ENCODE measurements at regions not wholly inside any gene's neighbourhood (a gene's known extent, or its start where the extent isn't known, plus 50 kb on each side); places are given as distances from the start of the nearest gene placed in this dataset.
"Not testable (repeated sequence)": the region's sequence is repeated elsewhere in the genome, so short reads cannot be mapped to it uniquely, and the experiment has no call there.

GRCh38 chr15:98525661-98526001 lies 122.7 kb upstream of the IGF1R start:
- DNase-seq (ENCODE audit: low spot score) = peak; percentile 48

- DNase-seq (ENCODE audit: low spot score) = no peak
These were observed 122.2 kb upstream of the IGF1R start for GRCh38 chr15:98526094-98526493.

DNA sequence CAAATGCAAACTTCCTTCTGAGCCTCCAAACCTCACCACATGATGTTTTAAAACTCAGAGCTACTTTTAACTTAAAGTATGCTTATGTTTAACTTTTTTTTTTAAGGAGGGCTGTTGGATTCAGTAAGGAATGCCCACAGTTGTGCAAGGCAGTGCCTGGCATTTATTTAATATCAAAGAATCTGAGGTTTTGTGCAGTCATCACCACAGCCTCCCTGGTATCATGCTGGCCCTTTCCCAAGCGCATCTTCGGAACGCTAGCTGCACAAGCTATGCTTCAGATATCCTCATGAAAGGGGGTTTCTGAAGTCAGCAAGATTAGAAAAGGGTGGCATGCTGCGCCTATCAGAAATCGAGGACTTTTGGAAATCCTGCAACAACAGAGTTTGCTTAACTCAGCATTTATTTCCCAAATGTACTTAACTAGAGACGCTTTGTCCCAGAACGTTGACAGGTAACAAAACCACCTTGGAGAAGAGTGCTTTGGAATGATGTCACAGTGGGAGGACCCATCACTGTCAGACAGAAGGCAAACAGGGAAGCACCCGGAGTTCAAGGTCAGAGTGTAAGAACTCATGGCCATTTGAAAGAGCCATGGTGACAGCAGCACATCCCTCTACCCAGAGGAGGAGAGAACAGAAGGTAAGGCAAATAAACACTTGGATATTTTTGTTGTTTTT lies 120.2 kb upstream of the IGF1R start:
- DNase-seq (ENCODE audit: low spot score) = no peak

DNA sequence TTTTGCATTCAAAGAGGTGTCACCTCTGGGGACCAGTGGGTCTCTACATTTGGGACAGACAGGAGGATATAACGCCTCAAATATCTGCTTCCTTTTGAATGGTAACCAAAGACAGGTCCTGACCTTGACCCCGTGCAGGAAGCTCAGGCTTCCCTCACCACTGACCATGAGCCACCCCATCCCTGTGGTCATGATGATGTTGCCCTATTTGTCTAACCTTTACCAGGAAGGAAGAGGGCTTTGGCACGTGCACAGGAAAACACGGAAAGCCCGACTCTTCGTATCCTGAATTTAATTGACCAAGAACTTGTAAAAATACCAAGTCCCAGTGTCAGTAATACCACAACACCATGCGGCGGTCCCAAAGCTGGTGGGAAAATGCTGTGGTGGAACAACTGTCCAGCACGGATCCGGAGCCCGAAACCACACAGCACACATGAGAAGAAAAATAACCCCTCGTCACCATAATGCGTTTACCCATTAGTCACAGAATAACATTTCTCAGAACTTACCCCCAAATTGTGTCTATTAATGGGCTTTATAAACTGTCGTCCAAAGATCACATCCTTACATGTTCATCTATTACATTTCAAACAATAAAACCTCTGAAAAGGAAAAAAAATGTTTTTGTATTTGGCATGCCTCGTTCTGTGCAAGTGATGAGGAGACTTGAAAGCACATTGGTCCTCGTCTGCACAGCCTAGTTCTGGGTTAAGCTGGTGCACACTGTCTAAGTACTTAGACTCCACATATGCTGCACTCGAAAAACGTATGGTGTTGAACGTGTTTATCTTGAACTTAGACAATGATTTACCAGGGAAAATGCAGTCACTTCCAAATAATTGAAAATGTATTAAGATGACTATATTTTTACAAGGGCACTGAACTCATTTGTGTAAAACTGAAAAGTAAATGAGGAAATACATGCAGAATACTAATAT lies 118.9 kb upstream of the IGF1R start:
- DNase-seq (ENCODE audit: low spot score) = no peak

DNA sequence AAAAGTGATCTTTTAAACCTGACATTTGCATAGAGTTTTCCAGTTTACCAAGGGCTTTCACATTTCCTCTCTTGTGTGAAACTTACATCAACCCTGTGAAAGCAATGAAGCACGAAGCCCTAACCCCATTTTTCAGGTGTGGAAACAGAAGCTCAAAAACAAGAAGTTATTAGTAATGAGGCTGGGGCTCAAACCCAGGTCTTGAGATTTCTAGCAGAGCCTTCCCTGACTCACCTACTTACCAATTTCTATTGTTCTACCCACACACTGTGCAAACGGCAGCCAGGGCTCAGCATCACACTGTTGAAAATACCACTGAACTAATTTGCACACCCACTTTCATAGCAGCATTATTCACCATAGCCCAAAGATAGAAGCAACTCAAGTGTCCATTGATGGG lies 117.8 kb upstream of the IGF1R start:
- no peak for DNase-seq (ENCODE audit: low spot score)

- no peak for DNase-seq (ENCODE audit: low spot score)
These were observed 116.3 kb upstream of the IGF1R start for GRCh38 chr15:98532063-98532462.

DNA sequence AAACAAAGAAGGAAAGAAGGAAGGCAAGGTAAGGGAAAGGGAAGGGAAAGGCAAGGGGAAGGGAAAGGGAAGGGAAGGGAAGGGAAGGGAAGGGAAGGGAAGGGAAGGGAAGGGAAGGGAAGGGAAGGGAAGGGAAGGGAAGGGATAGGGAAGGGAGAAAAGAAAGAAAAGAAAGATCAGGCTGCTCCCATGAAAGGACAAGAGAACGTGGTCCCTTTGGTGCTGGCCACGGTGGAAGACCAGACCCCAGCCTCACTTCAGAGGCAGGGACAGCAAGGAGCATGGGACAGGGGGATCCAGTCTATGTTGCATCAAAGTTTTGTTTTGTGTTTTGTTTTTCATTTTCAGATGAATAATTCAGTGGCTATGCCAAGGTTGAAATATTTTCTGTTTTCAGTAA lies 111.4 kb upstream of the IGF1R start:
- DNase-seq (ENCODE audit: low spot score) = no peak

DNA sequence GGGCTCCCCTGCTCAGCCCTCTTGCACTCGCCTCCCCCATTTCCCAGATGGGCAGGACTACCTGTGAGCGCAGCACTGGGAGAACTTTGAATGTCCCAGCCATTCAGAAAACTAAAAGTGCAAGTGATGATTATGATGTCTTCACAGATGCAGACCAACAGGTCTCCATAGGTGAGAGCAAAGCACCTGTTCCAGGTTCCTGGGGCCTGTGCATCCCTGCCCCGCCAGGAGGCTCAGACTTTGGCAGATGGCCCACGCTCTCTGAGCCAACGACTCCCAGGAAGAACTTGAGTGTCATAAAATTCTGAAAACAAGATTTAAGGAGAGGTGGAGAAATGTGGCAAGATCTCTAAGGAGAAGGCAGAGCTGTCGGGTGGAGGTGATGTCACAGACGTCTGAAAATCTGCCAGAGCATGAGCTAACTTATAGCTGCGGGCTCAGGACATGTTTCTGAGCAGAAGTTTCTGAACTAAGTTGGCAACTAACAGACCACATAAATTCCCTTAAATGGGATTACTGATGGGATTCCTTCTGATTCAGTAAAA lies 110.8 kb upstream of the IGF1R start:
- DNase-seq (ENCODE audit: low spot score) = no peak

- DNase-seq (ENCODE audit: low spot score) = no peak
These were observed 106.8 kb upstream of the IGF1R start for GRCh38 chr15:98541519-98541918.

DNA sequence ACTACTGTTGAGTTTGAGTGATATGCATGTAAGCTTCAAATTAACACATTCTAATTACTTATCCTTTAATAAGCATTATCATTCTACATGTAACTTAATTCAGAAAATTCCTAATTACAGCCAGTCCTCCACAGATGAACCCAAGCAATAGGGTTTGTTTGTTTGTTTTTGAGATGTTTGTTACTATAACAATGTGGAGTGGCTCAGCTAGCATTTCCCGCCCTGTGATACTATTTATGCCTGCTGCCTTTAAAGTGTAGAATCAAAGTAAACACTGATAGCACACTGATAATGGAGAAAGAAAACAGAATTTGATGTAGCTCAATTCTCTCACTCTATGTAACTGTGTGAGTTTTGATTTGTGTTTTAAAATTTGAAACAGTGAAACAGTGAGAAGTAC lies 105.1 kb upstream of the IGF1R start:
- no peak for DNase-seq (ENCODE audit: low spot score)

GRCh38 chr15:98546329-98546728 lies 102.0 kb upstream of the IGF1R start:
- no peak for DNase-seq (ENCODE audit: low spot score)

DNA sequence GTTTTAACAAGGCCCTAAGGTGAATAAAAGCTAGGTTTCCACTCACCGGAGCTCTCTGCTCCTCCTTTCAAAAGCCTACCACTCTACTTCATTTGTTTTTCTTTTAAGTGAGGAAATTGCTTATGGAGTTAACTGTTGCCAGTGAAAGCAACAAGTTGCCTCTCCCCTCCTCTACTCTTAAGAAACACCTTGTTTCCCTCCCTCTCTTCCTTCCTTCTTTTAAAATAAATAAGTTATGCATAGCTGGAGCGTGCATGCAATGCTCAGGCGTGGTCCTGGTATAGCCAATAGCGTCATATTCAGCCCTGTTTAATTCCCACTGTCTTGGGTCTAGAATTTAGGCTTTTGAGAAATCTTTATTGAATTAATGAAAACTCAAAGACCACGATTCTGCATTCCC lies 101.1 kb upstream of the IGF1R start:
- no peak for DNase-seq (ENCODE audit: low spot score)

- DNase-seq (ENCODE audit: low spot score) = peak; percentile 30
These were observed 100.6 kb upstream of the IGF1R start for GRCh38 chr15:98547741-98548138.

- peak; percentile 64 for DNase-seq (ENCODE audit: low spot score)
These were observed 100.0 kb upstream of the IGF1R start for GRCh38 chr15:98548139-98548971.

GRCh38 chr15:98549003-98549402 lies 99.3 kb upstream of the IGF1R start:
- DNase-seq (ENCODE audit: low spot score) = no peak

- no peak for DNase-seq (ENCODE audit: low spot score)
These were observed 98.6 kb upstream of the IGF1R start for GRCh38 chr15:98549741-98550140.

DNA sequence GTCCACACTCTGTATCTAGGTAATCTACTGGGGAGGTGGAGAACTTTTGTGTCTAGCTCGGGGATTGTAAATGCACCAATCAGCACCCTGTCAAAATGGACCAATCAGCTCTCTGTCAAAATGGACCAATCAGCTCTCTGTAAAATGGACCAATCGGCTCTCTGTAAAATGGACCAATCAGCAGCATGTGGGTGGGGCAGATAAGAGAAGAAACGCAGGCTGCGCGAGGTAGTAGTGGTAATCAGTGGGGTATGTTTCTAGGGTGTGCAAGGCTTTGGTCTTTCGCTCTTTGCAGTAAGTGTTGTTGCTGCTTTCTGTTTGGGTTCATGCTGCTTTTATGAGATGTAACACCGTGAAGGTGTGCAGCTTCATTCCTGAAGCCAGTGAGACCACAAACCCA lies 98.0 kb upstream of the IGF1R start:
- DNase-seq (ENCODE audit: low spot score) = not testable (repeated sequence)

DNA sequence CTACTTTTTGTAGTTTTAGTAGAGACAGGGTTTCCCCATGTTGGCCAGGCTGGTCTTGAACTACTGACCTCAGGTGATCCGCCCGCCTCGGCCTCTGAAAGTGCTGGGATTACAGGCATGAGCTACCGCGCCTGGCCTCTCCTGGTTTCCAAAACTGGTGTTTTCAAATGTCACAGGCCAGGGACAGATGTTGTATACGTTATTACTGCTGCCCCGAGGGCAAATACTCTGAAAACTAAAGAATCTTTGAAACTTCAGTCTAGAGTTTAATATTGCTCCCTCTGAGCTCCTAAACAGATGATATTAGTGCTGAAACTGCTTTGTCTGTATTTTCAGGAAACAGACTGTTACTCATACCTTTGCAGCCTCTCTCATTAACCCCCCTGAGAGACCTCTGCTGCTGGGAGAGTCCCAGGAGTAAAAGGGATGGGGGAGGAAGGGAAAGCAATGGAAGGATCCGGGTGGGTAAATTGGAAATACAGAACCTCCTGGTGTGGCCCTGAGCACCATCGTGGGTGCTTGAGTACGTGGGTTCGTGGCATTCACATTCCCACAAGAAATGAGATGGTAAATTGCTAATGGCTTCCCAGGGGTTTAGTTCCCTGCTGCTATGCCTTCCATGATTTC lies 96.3 kb upstream of the IGF1R start:
- DNase-seq (ENCODE audit: low spot score) = no peak

DNA sequence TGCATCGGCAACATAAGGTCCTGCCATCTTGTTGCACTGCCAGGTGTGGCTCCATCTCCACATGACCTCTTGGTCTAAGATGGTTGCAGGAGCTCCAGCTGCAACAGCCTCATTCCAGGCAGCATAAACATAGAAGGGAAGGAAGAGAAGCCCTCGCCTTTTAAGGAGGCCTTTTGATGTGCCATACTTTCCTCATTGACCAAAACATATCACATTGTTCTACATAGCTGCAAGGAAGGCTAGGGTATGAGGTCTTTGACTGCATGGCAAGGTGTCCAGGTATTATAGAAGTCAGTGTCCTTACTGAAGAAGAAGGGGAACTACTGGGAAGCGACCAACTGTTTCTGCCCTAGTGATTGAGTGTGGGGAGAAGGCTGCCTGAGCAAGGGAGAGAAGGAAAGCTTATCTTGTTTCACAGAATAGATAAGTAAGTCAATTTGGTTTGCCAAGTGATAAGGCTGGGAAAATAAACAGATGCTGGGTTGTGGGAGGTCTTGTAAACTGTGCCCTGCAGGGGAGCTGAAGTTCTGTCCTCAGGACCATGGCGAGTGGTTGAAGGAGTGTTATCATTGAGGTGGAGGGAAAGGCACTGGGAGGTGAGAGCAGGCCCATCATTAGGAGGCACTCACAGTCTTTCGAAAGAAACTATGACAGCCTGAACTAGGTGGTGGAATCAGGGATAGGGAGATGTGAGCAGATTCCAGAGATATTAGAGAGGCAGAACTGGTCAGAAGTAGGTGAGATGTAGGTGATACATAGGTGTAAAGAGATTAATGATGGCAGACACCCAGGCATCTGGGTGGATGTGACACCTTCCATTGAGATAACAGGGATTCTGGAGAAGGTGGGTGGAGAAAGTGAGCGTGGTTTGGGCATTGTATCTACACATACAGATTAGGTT lies 93.8 kb upstream of the IGF1R start:
- no peak for DNase-seq (ENCODE audit: low spot score)

DNA sequence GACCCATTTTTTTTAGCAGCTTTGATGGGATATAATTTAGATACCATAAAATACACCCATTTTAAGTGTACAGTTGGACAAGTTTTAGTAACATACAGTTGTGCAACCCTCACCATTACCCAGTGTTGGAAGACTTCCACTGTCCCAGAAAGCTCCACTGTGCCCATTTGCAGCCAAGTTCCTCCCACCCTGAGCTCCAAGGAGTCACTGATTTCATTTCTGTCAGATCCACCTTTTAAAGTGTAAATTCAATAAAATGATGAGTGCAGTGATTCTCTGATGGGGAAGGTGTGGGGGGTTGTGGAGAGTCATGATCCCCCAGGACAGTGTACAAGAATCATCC lies 93.2 kb upstream of the IGF1R start:
- no peak for DNase-seq (ENCODE audit: low spot score)

- DNase-seq (ENCODE audit: low spot score) = no peak
These were observed 92.0 kb upstream of the IGF1R start for GRCh38 chr15:98556321-98556720.

Measured in AG08395 (cell line).